SH-SY5Y (cell line): ENCODE measurements at regions not wholly inside any gene's neighbourhood (a gene's known extent, or its start where the extent isn't known, plus 50 kb on each side); places are given as distances from the start of the nearest gene placed in this dataset.
A peak's percentile ranks its signal among the peaks of the same experiment; 100 is the strongest.

Experiments
- GATA2 ChIP-seq: IDR thresholded peaks from 2 replicates; pipeline ENCODE4 v1.6.1; 2011; ENCODE audit warnings: mild to moderate bottlenecking, low read depth, low read length
- GATA3 ChIP-seq: IDR thresholded peaks from 2 replicates; pipeline ENCODE4 v1.6.1; 2011; ENCODE audit warnings: low read depth, mild to moderate bottlenecking, low read length, moderate library complexity

GRCh38 chr1:58144698-58145270 is 401.7 kb downstream of the OMA1 start:
- TF ChIP-seq GATA2 (no peak), GATA3 (no peak)

GRCh38 chr1:58143972-58144697 is 402.4 kb downstream of the OMA1 start:
- peak; percentile 18 for TF ChIP-seq GATA2
- TF ChIP-seq GATA3, result peak; percentile 59; the same call in 1 of the 2 replicates

- TF ChIP-seq GATA3 (no peak), GATA2 (no peak)
Measured at GRCh38 chr1:58136387-58136786, 410.1 kb downstream of the OMA1 start.

- TF ChIP-seq GATA2, result no peak
- TF ChIP-seq GATA3, result no peak
Measured at GRCh38 chr1:58135821-58136321, 410.7 kb downstream of the OMA1 start.

- TF ChIP-seq GATA3 (no peak), GATA2 (no peak)
Measured at GRCh38 chr1:58133562-58133961, 413.0 kb downstream of the OMA1 start.

- TF ChIP-seq GATA3, result no peak
- TF ChIP-seq GATA2, result no peak
Measured at GRCh38 chr1:58123051-58123450, 423.5 kb downstream of the OMA1 start.

GRCh38 chr1:58119971-58120370 is 426.6 kb downstream of the OMA1 start:
- TF ChIP-seq GATA3 (no peak), GATA2 (no peak)

GRCh38 chr1:58116284-58116683 is 430.2 kb downstream of the OMA1 start:
- no peak for TF ChIP-seq GATA3
- TF ChIP-seq GATA2, result no peak

GRCh38 chr1:58109646-58110200 is 436.8 kb downstream of the OMA1 start:
- no peak for TF ChIP-seq GATA2
- TF ChIP-seq GATA3, result no peak

GRCh38 chr1:58108783-58109182 is 437.7 kb downstream of the OMA1 start:
- TF ChIP-seq GATA2 (no peak), GATA3 (no peak)

- TF ChIP-seq GATA3 (no peak), GATA2 (no peak)
Measured at GRCh38 chr1:58107943-58108342, 438.6 kb downstream of the OMA1 start.

- TF ChIP-seq GATA3, result no peak
- no peak for TF ChIP-seq GATA2
Measured at GRCh38 chr1:58104960-58105359, 441.6 kb downstream of the OMA1 start.

- TF ChIP-seq GATA2 (no peak), GATA3 (no peak)
Measured at GRCh38 chr1:58096714-58097113, 449.8 kb downstream of the OMA1 start.

GRCh38 chr1:58095183-58095582 is 451.3 kb downstream of the OMA1 start:
- TF ChIP-seq GATA2 (no peak), GATA3 (no peak)

GRCh38 chr1:58094221-58094620 is 452.3 kb downstream of the OMA1 start:
- no peak for TF ChIP-seq GATA3
- TF ChIP-seq GATA2, result no peak
